MM.1S (cell line): ENCODE measurements at regions not wholly inside any gene's neighbourhood (a gene's known extent, or its start where the extent isn't known, plus 50 kb on each side); places are given as distances from the start of the nearest gene placed in this dataset.

ENCODE experiments used
- DNase-seq: peaks from one replicate; pipeline ENCODE4 v3.0.0-alpha.2; 2015
- H2AFZ ChIP-seq: fragments of 300-600 bp; sonication (generic); 2 replicates; pipeline ENCODE4 v1.6.0; 2016; ENCODE audit warnings: antibody characterized with exemption, low read length
- H3F3A ChIP-seq: fragments of 300-600 bp; sonication (generic); 2 replicates; pipeline ENCODE4 v1.6.1; 2016; ENCODE audit warnings: mild to moderate bottlenecking, antibody characterized with exemption, low read length, moderate library complexity, mixed read lengths; ENCODE audit not compliant: insufficient read depth
- H3K27ac ChIP-seq: fragments of 300-600 bp; sonication (generic); 2 replicates; pipeline ENCODE4 v1.5.1; 2016; ENCODE audit warnings: mild to moderate bottlenecking, low read length
- H3K27me3 ChIP-seq: fragments of 300-600 bp; sonication (generic); replicated peaks from 2 replicates; pipeline ENCODE4 v1.6.0; 2016; ENCODE audit warnings: low read length; ENCODE audit not compliant: insufficient read depth
- H3K36me3 ChIP-seq: fragments of 300-600 bp; sonication (generic); replicated peaks from 2 replicates; pipeline ENCODE4 v1.6.1; 2016; ENCODE audit warnings: mild to moderate bottlenecking, low read length, mixed read lengths; ENCODE audit not compliant: insufficient read depth
- H3K4me1 ChIP-seq: fragments of 300-600 bp; sonication (generic); 2 replicates; pipeline ENCODE4 v1.6.1; 2016; ENCODE audit warnings: low read length, mixed read lengths
- H3K4me2 ChIP-seq: fragments of 300-600 bp; sonication (generic); 2 replicates; pipeline ENCODE4 v1.6.0; 2016; ENCODE audit warnings: low read depth, low read length
- H3K4me3 ChIP-seq: fragments of 300-600 bp; sonication (generic); 2 replicates; pipeline ENCODE4 v1.5.1; 2016; ENCODE audit warnings: low read length, mixed read lengths
- H3K79me2 ChIP-seq: fragments of 300-600 bp; sonication (generic); 2 replicates; pipeline ENCODE4 v1.6.1; 2016; ENCODE audit warnings: mixed run types, low read length, mixed read lengths
- H3K9ac ChIP-seq: fragments of 300-600 bp; sonication (generic); 2 replicates; pipeline ENCODE4 v1.6.1; 2016; ENCODE audit warnings: low read length, mixed read lengths
- H3K9me2 ChIP-seq: fragments of 300-600 bp; sonication (generic); replicated peaks from 2 replicates; pipeline ENCODE4 v1.6.1; 2016; ENCODE audit warnings: mild to moderate bottlenecking, low read length, mixed read lengths; ENCODE audit not compliant: insufficient read depth
- H3K9me3 ChIP-seq: fragments of 300-600 bp; sonication (generic); replicated peaks from 2 replicates; pipeline ENCODE4 v1.6.1; 2016; ENCODE audit warnings: mild to moderate bottlenecking, low read length, mixed read lengths; ENCODE audit not compliant: insufficient read depth
- H4K20me1 ChIP-seq: fragments of 300-600 bp; sonication (generic); 2 replicates; pipeline ENCODE4 v1.6.1; 2016; ENCODE audit warnings: mild to moderate bottlenecking, low read length, moderate library complexity, mixed read lengths; ENCODE audit not compliant: insufficient read depth
- EZH2 ChIP-seq: fragments of 300-600 bp; sonication (generic); optimal IDR thresholded peaks from 2 replicates; pipeline ENCODE3; 2017; ENCODE audit warnings: low read depth, mild to moderate bottlenecking, antibody characterized with exemption, low read length, mixed read lengths
- EZH2phosphoT487 ChIP-seq: fragments of 300-600 bp; sonication (generic); IDR thresholded peaks from 2 replicates; pipeline ENCODE4 v1.6.1; 2018; ENCODE audit warnings: antibody characterized with exemption, low read length
- TF ChIP-seq, protein P1 (sequence below): fragments of 300-600 bp; sonication (generic); IDR thresholded peaks from 2 replicates; pipeline ENCODE4 v1.5.1; 2016; ENCODE audit warnings: antibody characterized with exemption, low read length, mixed read lengths

DNA sequence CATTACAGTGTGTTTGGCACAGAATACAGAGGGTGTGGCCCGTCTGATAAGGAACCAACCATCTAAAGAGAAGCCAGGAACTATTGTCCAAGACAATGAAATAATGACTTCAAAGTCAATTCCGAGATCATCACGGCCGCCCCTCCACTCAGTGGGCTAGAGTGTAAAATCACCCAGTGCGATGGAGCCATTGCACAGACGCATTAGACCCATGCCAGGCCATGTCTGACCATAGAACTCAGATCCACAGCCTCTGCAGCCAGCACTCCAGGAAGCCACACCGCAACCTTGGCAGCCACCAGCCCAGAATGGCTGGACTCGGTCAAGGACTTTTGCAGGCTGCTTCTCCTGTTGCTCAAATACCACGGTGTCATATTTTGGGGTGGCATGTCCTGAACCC, 835.7 kb downstream of the DCDC2C start:
- H3K4me1 ChIP-seq, result no peaks in the 10 kb centered on the region
- no peaks in the 10 kb centered on the region for H4K20me1 ChIP-seq
- H3K79me2 ChIP-seq, result no peaks in the 10 kb centered on the region

DNA sequence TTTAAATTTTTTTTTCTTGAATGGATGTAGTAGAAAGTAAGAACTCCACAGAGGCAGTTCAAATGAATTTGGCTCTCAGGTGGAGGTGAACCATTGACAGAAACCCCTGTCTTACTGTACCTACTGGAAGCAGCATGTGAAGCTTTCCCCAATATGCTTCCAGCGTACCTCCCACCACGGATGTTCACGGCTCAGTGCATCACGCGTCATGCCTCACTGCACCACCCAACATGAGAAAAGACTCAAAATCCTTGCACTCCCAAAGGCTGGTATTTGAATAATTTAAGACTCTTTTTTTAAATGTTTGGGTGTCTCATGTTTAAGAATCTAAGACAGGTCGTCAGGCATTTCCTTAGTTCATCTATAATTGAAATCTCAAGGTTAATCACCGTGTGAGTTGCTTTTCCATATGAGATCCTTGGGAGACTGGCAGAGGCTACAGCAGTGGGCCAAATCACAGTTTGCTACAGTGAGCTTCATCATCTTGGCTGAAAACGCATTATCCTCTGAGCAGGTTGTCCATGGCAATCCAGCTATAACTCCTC, 846.4 kb downstream of the DCDC2C start:
- Histone ChIP-seq H3K9me3 (no peaks in the 10 kb centered on the region), H3K27me3 (no peaks in the 10 kb centered on the region), H3K36me3 (no peaks in the 10 kb centered on the region), H3K4me1 (no peaks in the 10 kb centered on the region), H3K79me2 (no peaks in the 10 kb centered on the region), H4K20me1 (no peaks in the 10 kb centered on the region), H2AFZ (no peak overlapping the region), H3K27ac (no peak overlapping the region), H3K9me2 (no peaks in the 10 kb centered on the region), H3K4me2 (no peak overlapping the region), H3K9ac (no peak overlapping the region), H3K4me3 (no peak overlapping the region), H3F3A (no peaks in the 10 kb centered on the region)
- no peak for DNase-seq
- TF ChIP-seq EZH2phosphoT487, result no peak
- TF ChIP-seq EZH2, result no peak
- TF ChIP-seq, protein P1, sequence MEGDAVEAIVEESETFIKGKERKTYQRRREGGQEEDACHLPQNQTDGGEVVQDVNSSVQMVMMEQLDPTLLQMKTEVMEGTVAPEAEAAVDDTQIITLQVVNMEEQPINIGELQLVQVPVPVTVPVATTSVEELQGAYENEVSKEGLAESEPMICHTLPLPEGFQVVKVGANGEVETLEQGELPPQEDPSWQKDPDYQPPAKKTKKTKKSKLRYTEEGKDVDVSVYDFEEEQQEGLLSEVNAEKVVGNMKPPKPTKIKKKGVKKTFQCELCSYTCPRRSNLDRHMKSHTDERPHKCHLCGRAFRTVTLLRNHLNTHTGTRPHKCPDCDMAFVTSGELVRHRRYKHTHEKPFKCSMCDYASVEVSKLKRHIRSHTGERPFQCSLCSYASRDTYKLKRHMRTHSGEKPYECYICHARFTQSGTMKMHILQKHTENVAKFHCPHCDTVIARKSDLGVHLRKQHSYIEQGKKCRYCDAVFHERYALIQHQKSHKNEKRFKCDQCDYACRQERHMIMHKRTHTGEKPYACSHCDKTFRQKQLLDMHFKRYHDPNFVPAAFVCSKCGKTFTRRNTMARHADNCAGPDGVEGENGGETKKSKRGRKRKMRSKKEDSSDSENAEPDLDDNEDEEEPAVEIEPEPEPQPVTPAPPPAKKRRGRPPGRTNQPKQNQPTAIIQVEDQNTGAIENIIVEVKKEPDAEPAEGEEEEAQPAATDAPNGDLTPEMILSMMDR, result no peak

More for the DNA sequence above, 835.7 kb downstream of the DCDC2C start:
- Histone ChIP-seq H3K9ac (no peak overlapping the region), H2AFZ (no peak overlapping the region), H3K4me2 (no peak overlapping the region), H3K27me3 (no peaks in the 10 kb centered on the region), H3F3A (no peaks in the 10 kb centered on the region), H3K4me3 (no peak overlapping the region), H3K9me2 (no peaks in the 10 kb centered on the region), H3K9me3 (no peaks in the 10 kb centered on the region), H3K36me3 (no peaks in the 10 kb centered on the region), H3K27ac (no peak overlapping the region)
- TF ChIP-seq EZH2 (no peak), EZH2phosphoT487 (no peak)
- TF ChIP-seq, protein P1, result no peak
- DNase-seq, result no peak

DNA sequence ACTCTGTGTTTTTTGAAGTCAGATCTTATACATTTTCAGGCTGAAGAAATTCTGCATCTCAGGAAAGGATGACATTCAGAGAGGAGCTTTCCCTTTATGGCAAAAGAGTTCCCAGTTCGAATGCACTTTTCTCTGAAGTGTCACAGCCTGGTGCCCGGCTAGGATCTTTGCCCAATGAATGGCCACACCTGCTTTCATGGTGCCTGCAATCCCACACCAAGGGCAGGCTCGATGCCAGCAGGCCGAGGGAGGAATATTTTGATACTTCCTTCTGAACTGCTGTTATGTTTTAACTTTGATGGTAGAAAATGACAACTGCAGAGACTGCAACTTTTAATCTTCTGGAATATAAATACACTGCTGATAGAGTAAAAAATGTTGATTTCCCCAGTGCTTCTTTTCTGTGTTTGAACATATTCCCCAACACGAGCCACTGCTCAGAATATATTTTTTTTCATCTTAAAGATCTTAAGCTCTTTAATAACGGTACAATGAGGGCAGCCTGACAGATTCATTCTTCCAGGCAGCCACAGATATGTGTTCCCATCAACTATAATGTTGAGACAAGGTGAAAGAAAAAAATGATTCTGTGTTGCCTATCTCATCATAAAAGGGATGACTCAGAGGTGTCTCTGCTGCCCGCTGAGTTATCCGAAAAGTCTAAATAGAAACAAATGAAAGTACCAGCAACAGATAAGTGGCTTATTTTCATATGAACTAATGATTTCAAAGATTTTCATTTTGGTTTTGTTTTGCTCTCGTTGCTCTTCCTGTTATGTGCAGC, 848.5 kb downstream of the DCDC2C start:
- no peak for DNase-seq
- Histone ChIP-seq H4K20me1 (no peaks in the 10 kb centered on the region), H3K36me3 (no peaks in the 10 kb centered on the region), H3K4me3 (no peak overlapping the region), H3K9ac (no peak overlapping the region), H3K27ac (no peak overlapping the region), H3K4me1 (no peaks in the 10 kb centered on the region), H3F3A (no peaks in the 10 kb centered on the region), H3K9me3 (no peaks in the 10 kb centered on the region), H3K4me2 (no peak overlapping the region), H3K79me2 (no peaks in the 10 kb centered on the region), H3K9me2 (no peaks in the 10 kb centered on the region), H3K27me3 (no peaks in the 10 kb centered on the region), H2AFZ (no peak overlapping the region)
- TF ChIP-seq EZH2 (no peak), EZH2phosphoT487 (no peak)
- TF ChIP-seq, protein P1, result no peak
